ENCODE measurements at regions not wholly inside any gene's neighbourhood (a gene's known extent, or its start where the extent isn't known, plus 50 kb on each side); places are given as distances from the start of the nearest gene placed in this dataset.

GRCh38 chr12:115422845-115423545 is 739.0 kb upstream of the TBX3 start:
- no peak overlapping the region for H3K4me3 ChIP-seq (replicated peaks in 1 of 2; ENCODE audit: low read depth in 2 of 2, low read length in 2 of 2)
- DNase-seq (ENCODE audit: low read depth in 2 of 2) = no peak
- TF ChIP-seq CTCF (IDR thresholded peaks at IDR 0.05; ENCODE audit: low read depth, low read length) = no peak

- no peak for TF ChIP-seq CTCF (IDR thresholded peaks at IDR 0.05; ENCODE audit: low read depth, low read length)
- H3K4me3 ChIP-seq (replicated peaks in 1 of 2; ENCODE audit: low read depth in 2 of 2, low read length in 2 of 2) = no peak overlapping the region
- no peak for DNase-seq (ENCODE audit: low read depth in 2 of 2)
Measured at GRCh38 chr12:115421796-115422709, 738.1 kb upstream of the TBX3 start.

- no peak for TF ChIP-seq CTCF (IDR thresholded peaks at IDR 0.05; ENCODE audit: low read depth, low read length)
- H3K4me3 ChIP-seq (replicated peaks in 1 of 2; ENCODE audit: low read depth in 2 of 2, low read length in 2 of 2) = no peak overlapping the region
- no peak for DNase-seq (ENCODE audit: low read depth in 2 of 2)
Measured at GRCh38 chr12:115421350-115421749, 737.4 kb upstream of the TBX3 start.

- DNase-seq (ENCODE audit: low read depth in 2 of 2) = no peak
- H3K4me3 ChIP-seq (replicated peaks in 1 of 2; ENCODE audit: low read depth in 2 of 2, low read length in 2 of 2) = no peak overlapping the region
- no peak for TF ChIP-seq CTCF (IDR thresholded peaks at IDR 0.05; ENCODE audit: low read depth, low read length)
Measured at GRCh38 chr12:115419145-115419646, 735.2 kb upstream of the TBX3 start.

GRCh38 chr12:115417610-115418009 is 733.6 kb upstream of the TBX3 start:
- no peak overlapping the region for H3K4me3 ChIP-seq (replicated peaks in 1 of 2; ENCODE audit: low read depth in 2 of 2, low read length in 2 of 2)
- no peak for DNase-seq (ENCODE audit: low read depth in 2 of 2)
- TF ChIP-seq CTCF (IDR thresholded peaks at IDR 0.05; ENCODE audit: low read depth, low read length) = no peak

GRCh38 chr12:115416869-115417268 is 732.9 kb upstream of the TBX3 start:
- no peak overlapping the region for H3K4me3 ChIP-seq (replicated peaks in 1 of 2; ENCODE audit: low read depth in 2 of 2, low read length in 2 of 2)
- TF ChIP-seq CTCF (IDR thresholded peaks at IDR 0.05; ENCODE audit: low read depth, low read length) = no peak

More at GRCh38 chr12:115416869-115417268, 732.9 kb upstream of the TBX3 start:
- no peak for DNase-seq (ENCODE audit: low read depth in 2 of 2)
